ENCODE measurements at regions not wholly inside any gene's neighbourhood (a gene's known extent, or its start where the extent isn't known, plus 50 kb on each side); places are given as distances from the start of the nearest gene placed in this dataset.

- TF ChIP-seq EZH2phosphoT487 (IDR thresholded peaks at IDR 0.05; ENCODE audit: borderline replicate concordance, low read length) (no peak), CTCF (IDR thresholded peaks at IDR 0.05; ENCODE audit: low read depth, low read length, poor library complexity, severe bottlenecking) (no peak)
Observed at GRCh38 chr3:166879661-166880060, 500.4 kb downstream of the ZBBX start.
